ENCODE measurements at regions not wholly inside any gene's neighbourhood (a gene's known extent, or its start where the extent isn't known, plus 50 kb on each side); places are given as distances from the start of the nearest gene placed in this dataset.

DNA sequence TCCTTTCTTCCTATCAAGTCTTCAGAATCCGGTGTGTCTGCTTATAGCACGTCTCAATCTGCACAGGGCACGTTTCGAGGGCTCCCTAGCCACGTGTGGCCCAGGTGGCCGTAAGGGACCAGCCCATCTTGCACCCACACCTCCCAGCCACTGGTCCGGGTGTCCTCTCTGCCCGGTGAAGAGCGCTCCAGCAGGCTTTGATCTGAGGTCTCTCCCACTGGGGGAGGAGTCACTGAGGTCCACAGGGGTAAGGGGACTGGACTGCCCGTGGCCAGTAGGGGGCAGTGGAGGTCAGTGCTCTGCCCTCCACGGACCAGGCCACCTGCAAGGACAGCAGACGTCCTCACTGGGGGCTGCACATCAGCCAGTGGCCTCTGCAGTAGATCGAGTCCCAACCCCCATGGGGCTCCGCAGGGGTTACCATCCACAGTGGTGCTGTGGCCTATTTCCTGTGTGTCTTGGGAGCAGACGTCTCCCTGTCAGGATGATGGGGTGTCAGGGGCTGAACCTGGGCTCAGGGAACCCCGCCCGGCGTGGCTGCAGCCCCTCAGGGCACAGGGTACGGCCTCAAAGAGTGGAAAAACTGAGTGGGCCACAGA is 204.1 kb upstream of the CIBAR2 start (continued):
- TF ChIP-seq FOSL1 (CRISPR knock-in tag; IDR thresholded peaks at IDR 0.05; ENCODE audit: borderline replicate concordance) (no peak), SSRP1 (CRISPR knock-in tag; IDR thresholded peaks at IDR 0.05) (no peak), ZNF709 (CRISPR knock-in tag; IDR thresholded peaks at IDR 0.05) (no peak), ZBTB33 (CRISPR knock-in tag; IDR thresholded peaks at IDR 0.05) (peak; percentile 75), ZNF383 (CRISPR knock-in tag; IDR thresholded peaks at IDR 0.05; ENCODE audit: borderline replicate concordance) (no peak), CBX1 (IDR thresholded peaks at IDR 0.05; ENCODE audit: low read depth) (no peak), ZNF766 (CRISPR knock-in tag; IDR thresholded peaks at IDR 0.05; ENCODE audit: borderline replicate concordance) (no peak), TMF1 (CRISPR knock-in tag; IDR thresholded peaks at IDR 0.05; ENCODE audit: low read depth) (0 out of 2 replicates have a peak, but pooled peaks have one; percentile 51), PAWR (CRISPR knock-in tag; IDR thresholded peaks at IDR 0.05; ENCODE audit: borderline replicate concordance) (no peak), ZMYM4 (CRISPR knock-in tag; IDR thresholded peaks at IDR 0.05) (peak; percentile 61; the same call in 1 of the 2 replicates), ZNF34 (CRISPR knock-in tag; IDR thresholded peaks at IDR 0.05; ENCODE audit: borderline replicate concordance) (peak; percentile 16; the same call in 1 of the 2 replicates), ZNF737 (CRISPR knock-in tag; IDR thresholded peaks at IDR 0.05; ENCODE audit: borderline replicate concordance) (0 out of 2 replicates have a peak, but pooled peaks have one; percentile 62), TRAFD1 (CRISPR knock-in tag; IDR thresholded peaks at IDR 0.05; ENCODE audit: borderline replicate concordance) (0 out of 2 replicates have a peak, but pooled peaks have one; percentile 31), DNMT1 (CRISPR knock-in tag; IDR thresholded peaks at IDR 0.05) (0 out of 2 replicates have a peak, but pooled peaks have one; percentile 55), NRL (CRISPR knock-in tag; IDR thresholded peaks at IDR 0.05; ENCODE audit: borderline replicate concordance) (peak; percentile 15; the same call in 1 of the 2 replicates), ATF1 (CRISPR knock-in tag; IDR thresholded peaks at IDR 0.05) (no peak), KDM2A (CRISPR knock-in tag; IDR thresholded peaks at IDR 0.05; ENCODE audit: borderline replicate concordance, low read depth) (peak; percentile 69; the same call in 1 of the 2 replicates), MAFF (IDR thresholded peaks at IDR 0.05; ENCODE audit: low read depth, low read length) (no peak), CBX5 (CRISPR knock-in tag; IDR thresholded peaks at IDR 0.05; ENCODE audit: borderline replicate concordance) (peak; percentile 75; the same call in 1 of the 2 replicates)
- TF ChIP-seq, protein P1, sequence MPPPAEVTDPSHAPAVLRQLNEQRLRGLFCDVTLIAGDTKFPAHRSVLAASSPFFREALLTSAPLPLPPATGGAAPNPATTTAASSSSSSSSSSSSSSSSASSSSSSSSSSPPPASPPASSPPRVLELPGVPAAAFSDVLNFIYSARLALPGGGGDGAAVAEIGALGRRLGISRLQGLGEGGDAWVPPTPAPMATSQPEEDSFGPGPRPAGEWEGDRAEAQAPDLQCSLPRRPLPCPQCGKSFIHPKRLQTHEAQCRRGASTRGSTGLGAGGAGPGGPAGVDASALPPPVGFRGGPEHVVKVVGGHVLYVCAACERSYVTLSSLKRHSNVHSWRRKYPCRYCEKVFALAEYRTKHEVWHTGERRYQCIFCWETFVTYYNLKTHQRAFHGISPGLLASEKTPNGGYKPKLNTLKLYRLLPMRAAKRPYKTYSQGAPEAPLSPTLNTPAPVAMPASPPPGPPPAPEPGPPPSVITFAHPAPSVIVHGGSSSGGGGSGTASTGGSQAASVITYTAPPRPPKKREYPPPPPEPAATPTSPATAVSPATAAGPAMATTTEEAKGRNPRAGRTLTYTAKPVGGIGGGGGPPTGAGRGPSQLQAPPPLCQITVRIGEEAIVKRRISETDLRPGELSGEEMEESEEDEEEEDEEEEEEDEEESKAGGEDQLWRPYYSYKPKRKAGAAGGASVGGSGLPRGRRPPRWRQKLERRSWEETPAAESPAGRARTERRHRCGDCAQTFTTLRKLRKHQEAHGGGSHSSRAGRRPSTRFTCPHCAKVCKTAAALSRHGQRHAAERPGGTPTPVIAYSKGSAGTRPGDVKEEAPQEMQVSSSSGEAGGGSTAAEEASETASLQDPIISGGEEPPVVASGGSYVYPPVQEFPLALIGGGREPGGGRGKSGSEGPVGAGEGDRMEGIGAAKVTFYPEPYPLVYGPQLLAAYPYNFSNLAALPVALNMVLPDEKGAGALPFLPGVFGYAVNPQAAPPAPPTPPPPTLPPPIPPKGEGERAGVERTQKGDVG (CRISPR knock-in tag; IDR thresholded peaks at IDR 0.05; ENCODE audit: borderline replicate concordance): no peak
- TF ChIP-seq, protein P2, sequence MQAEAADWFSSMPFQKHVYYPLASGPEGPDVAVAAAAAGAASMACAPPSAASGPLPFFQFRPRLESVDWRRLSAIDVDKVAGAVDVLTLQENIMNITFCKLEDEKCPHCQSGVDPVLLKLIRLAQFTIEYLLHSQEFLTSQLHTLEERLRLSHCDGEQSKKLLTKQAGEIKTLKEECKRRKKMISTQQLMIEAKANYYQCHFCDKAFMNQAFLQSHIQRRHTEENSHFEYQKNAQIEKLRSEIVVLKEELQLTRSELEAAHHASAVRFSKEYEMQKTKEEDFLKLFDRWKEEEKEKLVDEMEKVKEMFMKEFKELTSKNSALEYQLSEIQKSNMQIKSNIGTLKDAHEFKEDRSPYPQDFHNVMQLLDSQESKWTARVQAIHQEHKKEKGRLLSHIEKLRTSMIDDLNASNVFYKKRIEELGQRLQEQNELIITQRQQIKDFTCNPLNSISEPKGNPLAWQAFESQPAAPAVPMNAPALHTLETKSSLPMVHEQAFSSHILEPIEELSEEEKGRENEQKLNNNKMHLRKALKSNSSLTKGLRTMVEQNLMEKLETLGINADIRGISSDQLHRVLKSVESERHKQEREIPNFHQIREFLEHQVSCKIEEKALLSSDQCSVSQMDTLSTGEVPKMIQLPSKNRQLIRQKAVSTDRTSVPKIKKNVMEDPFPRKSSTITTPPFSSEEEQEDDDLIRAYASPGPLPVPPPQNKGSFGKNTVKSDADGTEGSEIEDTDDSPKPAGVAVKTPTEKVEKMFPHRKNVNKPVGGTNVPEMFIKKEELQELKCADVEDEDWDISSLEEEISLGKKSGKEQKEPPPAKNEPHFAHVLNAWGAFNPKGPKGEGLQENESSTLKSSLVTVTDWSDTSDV (CRISPR knock-in tag; IDR thresholded peaks at IDR 0.05): no peak
